22Rv1 (cell line): ENCODE measurements at regions not wholly inside any gene's neighbourhood (a gene's known extent, or its start where the extent isn't known, plus 50 kb on each side); places are given as distances from the start of the nearest gene placed in this dataset.

Experiments used
- H3K27ac ChIP-seq: fragments of 450-650 bp; 2 replicates; pipeline ENCODE4 v1.5.1; 2017
- ZFX ChIP-seq: fragments of 450-650 bp; IDR thresholded peaks from 2 replicates; pipeline ENCODE4 v1.6.1; 2017; ENCODE audit warnings: antibody characterized with exemption, borderline replicate concordance
- TF ChIP-seq, protein P1 (sequence below): fragments of 450-650 bp; IDR thresholded peaks from 2 replicates; pipeline ENCODE4 v1.5.1; 2017; ENCODE audit warnings: mild to moderate bottlenecking

GRCh38 chr3:64464955-64465354 lies 222.8 kb downstream of the ADAMTS9 start:
- H3K27ac ChIP-seq, result no peak overlapping the region
- TF ChIP-seq ZFX, result no peak
- TF ChIP-seq, protein P1, sequence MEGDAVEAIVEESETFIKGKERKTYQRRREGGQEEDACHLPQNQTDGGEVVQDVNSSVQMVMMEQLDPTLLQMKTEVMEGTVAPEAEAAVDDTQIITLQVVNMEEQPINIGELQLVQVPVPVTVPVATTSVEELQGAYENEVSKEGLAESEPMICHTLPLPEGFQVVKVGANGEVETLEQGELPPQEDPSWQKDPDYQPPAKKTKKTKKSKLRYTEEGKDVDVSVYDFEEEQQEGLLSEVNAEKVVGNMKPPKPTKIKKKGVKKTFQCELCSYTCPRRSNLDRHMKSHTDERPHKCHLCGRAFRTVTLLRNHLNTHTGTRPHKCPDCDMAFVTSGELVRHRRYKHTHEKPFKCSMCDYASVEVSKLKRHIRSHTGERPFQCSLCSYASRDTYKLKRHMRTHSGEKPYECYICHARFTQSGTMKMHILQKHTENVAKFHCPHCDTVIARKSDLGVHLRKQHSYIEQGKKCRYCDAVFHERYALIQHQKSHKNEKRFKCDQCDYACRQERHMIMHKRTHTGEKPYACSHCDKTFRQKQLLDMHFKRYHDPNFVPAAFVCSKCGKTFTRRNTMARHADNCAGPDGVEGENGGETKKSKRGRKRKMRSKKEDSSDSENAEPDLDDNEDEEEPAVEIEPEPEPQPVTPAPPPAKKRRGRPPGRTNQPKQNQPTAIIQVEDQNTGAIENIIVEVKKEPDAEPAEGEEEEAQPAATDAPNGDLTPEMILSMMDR, result no peak

DNA sequence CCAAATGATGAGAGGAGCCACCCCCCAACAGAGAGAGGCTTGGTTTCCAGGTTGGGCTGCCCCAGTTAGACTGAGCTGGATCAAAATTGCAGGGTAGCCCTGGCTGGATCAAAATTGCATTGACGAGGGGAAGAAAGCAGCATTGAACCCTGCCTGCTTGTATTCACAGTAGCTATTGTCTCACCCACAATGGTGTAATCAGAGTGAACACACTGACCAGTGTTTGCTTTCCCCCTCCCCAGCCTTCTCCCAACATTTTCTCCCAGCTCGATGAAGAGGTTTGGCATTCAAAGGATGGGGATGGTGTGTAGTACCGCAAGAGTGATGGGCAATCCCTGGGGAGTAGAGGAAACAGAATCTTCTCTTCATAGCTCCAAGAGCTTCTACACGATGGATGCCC lies 223.8 kb downstream of the ADAMTS9 start:
- no peak overlapping the region for H3K27ac ChIP-seq
- TF ChIP-seq, protein P1, result no peak
- no peak for TF ChIP-seq ZFX

- H3K27ac ChIP-seq, result no peak overlapping the region
- TF ChIP-seq, protein P1, result no peak
- TF ChIP-seq ZFX, result no peak
Measured at GRCh38 chr3:64462203-64462602, 225.6 kb downstream of the ADAMTS9 start.

GRCh38 chr3:64460877-64461276 lies 226.9 kb downstream of the ADAMTS9 start:
- no peak for TF ChIP-seq ZFX
- TF ChIP-seq, protein P1, result no peak
- no peak overlapping the region for H3K27ac ChIP-seq

DNA sequence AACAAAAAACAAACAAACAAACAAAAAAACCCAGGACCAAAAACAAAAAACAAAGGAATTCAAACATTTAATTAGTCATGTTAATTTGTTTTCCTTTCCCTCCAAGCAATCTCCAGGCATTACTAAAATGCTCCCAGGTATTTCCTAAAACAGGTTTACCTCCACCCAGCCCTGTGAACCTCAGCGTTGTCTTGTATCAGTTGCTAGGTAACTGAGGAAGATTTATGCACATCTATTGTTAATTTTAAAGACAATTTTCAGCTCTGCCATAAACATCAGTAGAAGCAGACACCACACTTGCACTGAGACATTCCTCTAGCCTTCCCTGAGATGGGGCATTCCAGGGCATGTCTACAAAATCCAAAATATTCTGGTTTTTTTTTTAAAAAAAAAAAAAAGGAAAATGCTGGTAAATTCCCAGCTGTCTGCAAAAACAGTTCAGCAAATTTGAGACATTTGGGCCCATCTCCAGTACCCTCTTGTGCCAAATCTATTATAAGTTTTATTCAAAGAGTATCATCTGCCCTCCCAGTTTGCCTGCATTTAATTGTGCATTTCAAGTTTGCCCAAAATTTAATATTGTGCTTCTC lies 227.6 kb downstream of the ADAMTS9 start:
- no peak overlapping the region for H3K27ac ChIP-seq
- TF ChIP-seq ZFX, result no peak
- TF ChIP-seq, protein P1, result no peak

DNA sequence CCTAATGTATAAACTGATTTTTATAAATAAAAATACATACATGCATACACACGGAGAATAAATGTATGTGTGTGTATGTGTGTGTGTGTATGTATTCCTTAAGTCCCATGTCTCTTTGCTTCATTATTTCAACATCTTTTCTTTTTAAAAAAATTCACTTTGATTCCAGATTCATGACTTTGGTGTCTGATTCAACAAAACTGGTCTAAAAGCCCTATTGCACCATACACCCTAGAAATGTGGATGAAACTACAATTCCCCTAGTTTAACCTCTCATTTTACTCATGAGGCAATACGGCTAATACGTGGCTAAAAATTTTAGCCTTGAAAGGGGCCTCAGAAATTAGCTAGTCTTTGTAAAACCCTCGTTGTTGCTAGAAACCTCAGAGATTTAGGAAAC lies 228.1 kb downstream of the ADAMTS9 start:
- TF ChIP-seq, protein P1, result no peak
- TF ChIP-seq ZFX, result no peak
- H3K27ac ChIP-seq, result no peak overlapping the region

GRCh38 chr3:64457811-64458210 lies 230.0 kb downstream of the ADAMTS9 start:
- H3K27ac ChIP-seq, result no peak overlapping the region
- TF ChIP-seq, protein P1, result no peak
- no peak for TF ChIP-seq ZFX
